Neural cell (in vitro differentiated cells): ENCODE measurements at regions not wholly inside any gene's neighbourhood (a gene's known extent, or its start where the extent isn't known, plus 50 kb on each side); places are given as distances from the start of the nearest gene placed in this dataset.

Experiments used
- H2AFZ ChIP-seq: fragments of 200-600, 300-800 bp; sonication (generic), shearing (Covaris generic); 2 replicates; pipeline ENCODE4 v1.6.0; 2014; ENCODE audit warnings: low read depth, mild to moderate bottlenecking, antibody characterized with exemption, low read length, moderate library complexity
- H3F3A ChIP-seq: fragments of 200-600 bp; shearing (Covaris generic); 2 replicates; pipeline ENCODE4 v1.6.1; 2016; ENCODE audit warnings: mild to moderate bottlenecking, moderate library complexity, mixed read lengths, antibody characterized with exemption, low read length; ENCODE audit not compliant: insufficient read depth, poor library complexity, severe bottlenecking
- H3K27ac ChIP-seq: fragments of 200-600, 300-800 bp; sonication (generic), shearing (Covaris generic); 2 replicates; pipeline ENCODE4 v1.5.1; 2014; ENCODE audit warnings: mild to moderate bottlenecking, low read length, moderate library complexity
- H3K27me3 ChIP-seq: fragments of 300-800, 200-600 bp; sonication (generic), shearing (Covaris generic); 2 replicates; pipeline ENCODE4 v1.6.0; 2014; ENCODE audit warnings: mild to moderate bottlenecking, low read depth, low read length, moderate library complexity; ENCODE audit not compliant: insufficient read depth
- H3K36me3 ChIP-seq: fragments of 300-800, 200-600 bp; sonication (generic), shearing (Covaris generic); 2 replicates; pipeline ENCODE4 v1.5.1; 2014; ENCODE audit warnings: mild to moderate bottlenecking, antibody characterized with exemption, low read length, moderate library complexity; ENCODE audit not compliant: insufficient read depth
- H3K4me2 ChIP-seq: fragments of 300-800, 200-600 bp; sonication (generic), shearing (Covaris generic); 2 replicates; pipeline ENCODE4 v1.6.0; 2014; ENCODE audit warnings: mild to moderate bottlenecking, low read length
- H3K4me3 ChIP-seq: fragments of 300-800, 200-600 bp; sonication (generic), shearing (Covaris generic); 2 replicates; pipeline ENCODE4 v1.5.1; 2014; ENCODE audit warnings: mild to moderate bottlenecking, low read length, moderate library complexity
- H3K79me2 ChIP-seq: fragments of 200-600 bp; shearing (Covaris generic); replicated peaks from 2 replicates; pipeline ENCODE4 v1.6.0; 2014; ENCODE audit warnings: mild to moderate bottlenecking, low read length, moderate library complexity; ENCODE audit not compliant: insufficient read depth
- H3K9ac ChIP-seq: fragments of 300-800, 200-600 bp; sonication (generic), shearing (Covaris generic); 2 replicates; pipeline ENCODE4 v1.6.1; 2016; ENCODE audit warnings: mild to moderate bottlenecking, low read length, mixed read lengths
- H3K9me2 ChIP-seq: fragments of 200-600 bp; shearing (Covaris generic); 2 replicates; pipeline ENCODE4 v1.6.1; 2016; ENCODE audit warnings: mild to moderate bottlenecking, low read length, mixed read lengths; ENCODE audit not compliant: insufficient read depth
- H3K9me3 ChIP-seq: fragments of 200-600, 300-800 bp; sonication (generic), shearing (Covaris generic); 2 replicates; pipeline ENCODE4 v1.6.1; 2016; ENCODE audit warnings: mild to moderate bottlenecking, mixed run types, low read length, moderate library complexity, mixed read lengths
- H4K20me1 ChIP-seq: fragments of 200-600 bp; shearing (Covaris generic); 2 replicates; pipeline ENCODE4 v1.6.1; 2016; ENCODE audit warnings: mild to moderate bottlenecking, mixed run types; ENCODE audit not compliant: insufficient read depth
- EP300 ChIP-seq: fragments of 450-650 bp; conservative IDR thresholded peaks from 2 replicates; pipeline ENCODE4 v1.6.1; 2014; ENCODE audit warnings: antibody characterized with exemption, mild to moderate bottlenecking, moderate library complexity; ENCODE audit not compliant: poor library complexity, severe bottlenecking
- EZH2 ChIP-seq: fragments of 200-600, 300-800 bp; shearing (Covaris generic), sonication (generic); IDR thresholded peaks from 2 replicates; pipeline ENCODE4 v1.6.1; 2014; ENCODE audit warnings: antibody characterized with exemption, low read length, borderline replicate concordance, mild to moderate bottlenecking; ENCODE audit not compliant: insufficient read depth, poor library complexity, severe bottlenecking
- MXI1 ChIP-seq: fragments of 450-650 bp; conservative IDR thresholded peaks from 2 replicates; pipeline ENCODE4 v1.6.1; 2014; ENCODE audit warnings: antibody characterized with exemption, mild to moderate bottlenecking; ENCODE audit not compliant: poor library complexity, severe bottlenecking
- POLR2AphosphoS5 ChIP-seq: IDR thresholded peaks from 2 replicates; pipeline ENCODE4 v1.6.1; 2012
- RAD21 ChIP-seq: fragments of 450-650 bp; conservative IDR thresholded peaks from 2 replicates; pipeline ENCODE4 v1.6.1; 2014; ENCODE audit warnings: antibody characterized with exemption, mild to moderate bottlenecking, moderate library complexity
- SMC3 ChIP-seq: fragments of 450-650 bp; conservative IDR thresholded peaks from 2 replicates; pipeline ENCODE4 v1.6.1; 2014; ENCODE audit warnings: antibody characterized with exemption, mild to moderate bottlenecking, moderate library complexity; ENCODE audit not compliant: poor library complexity
- TAF1 ChIP-seq: IDR thresholded peaks from 2 replicates; pipeline ENCODE4 v1.6.1; 2012; ENCODE audit warnings: low read depth
- TF ChIP-seq, protein P1 (sequence below): fragments of 450-650 bp; IDR thresholded peaks from 2 replicates; pipeline ENCODE4 v1.5.1; 2014; ENCODE audit warnings: antibody characterized with exemption, mild to moderate bottlenecking, moderate library complexity; ENCODE audit not compliant: poor library complexity, severe bottlenecking
- TF ChIP-seq, protein P2 (sequence below): IDR thresholded peaks from 2 replicates; pipeline ENCODE4 v1.6.1; 2012; ENCODE audit warnings: borderline replicate concordance

DNA sequence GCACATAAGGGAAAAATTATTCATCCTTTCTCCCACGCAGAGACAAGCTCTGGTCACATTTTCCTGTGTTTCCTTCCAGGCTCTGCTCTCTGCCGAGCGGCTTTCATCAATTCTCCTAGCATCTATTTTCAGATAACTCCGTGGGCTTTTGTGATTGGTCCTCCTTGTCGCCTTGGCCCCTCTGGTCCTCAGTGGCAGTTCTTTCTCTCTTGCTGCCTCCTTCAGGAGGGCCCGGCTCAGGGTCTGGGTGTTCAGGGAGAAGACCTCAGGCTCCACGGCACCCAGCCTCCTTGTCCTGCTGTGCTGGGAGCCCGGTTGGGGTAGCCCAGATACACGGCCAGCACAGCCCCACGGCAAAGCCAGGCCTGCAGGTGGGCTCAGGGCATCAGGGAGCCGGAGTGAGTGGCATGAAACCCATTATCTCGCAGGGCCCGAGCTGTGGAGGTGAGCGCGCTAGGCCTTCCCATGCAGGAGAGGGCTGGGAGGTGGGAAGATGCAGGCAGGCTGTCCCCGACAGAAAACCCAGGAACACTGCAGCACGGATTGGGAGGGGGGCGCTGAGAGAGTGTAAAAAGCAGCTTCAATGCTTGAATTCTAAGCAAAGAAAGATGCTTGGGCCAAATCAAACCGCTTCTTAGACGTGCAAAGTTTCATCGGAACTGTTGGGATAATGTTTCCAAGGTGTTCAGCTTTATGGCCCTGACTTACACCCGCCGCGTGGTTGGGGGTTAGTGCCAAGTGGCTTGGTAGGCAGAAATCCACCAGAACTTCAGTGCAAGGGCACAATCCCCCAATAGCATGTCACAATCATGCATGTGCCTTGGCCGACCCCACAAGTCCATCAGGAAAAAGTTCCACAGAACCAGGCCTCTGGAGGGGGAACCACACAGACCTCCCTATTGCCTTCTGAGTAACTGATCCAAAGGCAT is 81.9 kb upstream of the WNT7B start:
- no peak for TF ChIP-seq EP300
- TF ChIP-seq POLR2AphosphoS5, result no peak
- no peak for TF ChIP-seq RAD21
- TF ChIP-seq MXI1, result no peak
- TF ChIP-seq SMC3, result no peak
- TF ChIP-seq, protein P1, sequence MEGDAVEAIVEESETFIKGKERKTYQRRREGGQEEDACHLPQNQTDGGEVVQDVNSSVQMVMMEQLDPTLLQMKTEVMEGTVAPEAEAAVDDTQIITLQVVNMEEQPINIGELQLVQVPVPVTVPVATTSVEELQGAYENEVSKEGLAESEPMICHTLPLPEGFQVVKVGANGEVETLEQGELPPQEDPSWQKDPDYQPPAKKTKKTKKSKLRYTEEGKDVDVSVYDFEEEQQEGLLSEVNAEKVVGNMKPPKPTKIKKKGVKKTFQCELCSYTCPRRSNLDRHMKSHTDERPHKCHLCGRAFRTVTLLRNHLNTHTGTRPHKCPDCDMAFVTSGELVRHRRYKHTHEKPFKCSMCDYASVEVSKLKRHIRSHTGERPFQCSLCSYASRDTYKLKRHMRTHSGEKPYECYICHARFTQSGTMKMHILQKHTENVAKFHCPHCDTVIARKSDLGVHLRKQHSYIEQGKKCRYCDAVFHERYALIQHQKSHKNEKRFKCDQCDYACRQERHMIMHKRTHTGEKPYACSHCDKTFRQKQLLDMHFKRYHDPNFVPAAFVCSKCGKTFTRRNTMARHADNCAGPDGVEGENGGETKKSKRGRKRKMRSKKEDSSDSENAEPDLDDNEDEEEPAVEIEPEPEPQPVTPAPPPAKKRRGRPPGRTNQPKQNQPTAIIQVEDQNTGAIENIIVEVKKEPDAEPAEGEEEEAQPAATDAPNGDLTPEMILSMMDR, result no peak
- TF ChIP-seq, protein P2, sequence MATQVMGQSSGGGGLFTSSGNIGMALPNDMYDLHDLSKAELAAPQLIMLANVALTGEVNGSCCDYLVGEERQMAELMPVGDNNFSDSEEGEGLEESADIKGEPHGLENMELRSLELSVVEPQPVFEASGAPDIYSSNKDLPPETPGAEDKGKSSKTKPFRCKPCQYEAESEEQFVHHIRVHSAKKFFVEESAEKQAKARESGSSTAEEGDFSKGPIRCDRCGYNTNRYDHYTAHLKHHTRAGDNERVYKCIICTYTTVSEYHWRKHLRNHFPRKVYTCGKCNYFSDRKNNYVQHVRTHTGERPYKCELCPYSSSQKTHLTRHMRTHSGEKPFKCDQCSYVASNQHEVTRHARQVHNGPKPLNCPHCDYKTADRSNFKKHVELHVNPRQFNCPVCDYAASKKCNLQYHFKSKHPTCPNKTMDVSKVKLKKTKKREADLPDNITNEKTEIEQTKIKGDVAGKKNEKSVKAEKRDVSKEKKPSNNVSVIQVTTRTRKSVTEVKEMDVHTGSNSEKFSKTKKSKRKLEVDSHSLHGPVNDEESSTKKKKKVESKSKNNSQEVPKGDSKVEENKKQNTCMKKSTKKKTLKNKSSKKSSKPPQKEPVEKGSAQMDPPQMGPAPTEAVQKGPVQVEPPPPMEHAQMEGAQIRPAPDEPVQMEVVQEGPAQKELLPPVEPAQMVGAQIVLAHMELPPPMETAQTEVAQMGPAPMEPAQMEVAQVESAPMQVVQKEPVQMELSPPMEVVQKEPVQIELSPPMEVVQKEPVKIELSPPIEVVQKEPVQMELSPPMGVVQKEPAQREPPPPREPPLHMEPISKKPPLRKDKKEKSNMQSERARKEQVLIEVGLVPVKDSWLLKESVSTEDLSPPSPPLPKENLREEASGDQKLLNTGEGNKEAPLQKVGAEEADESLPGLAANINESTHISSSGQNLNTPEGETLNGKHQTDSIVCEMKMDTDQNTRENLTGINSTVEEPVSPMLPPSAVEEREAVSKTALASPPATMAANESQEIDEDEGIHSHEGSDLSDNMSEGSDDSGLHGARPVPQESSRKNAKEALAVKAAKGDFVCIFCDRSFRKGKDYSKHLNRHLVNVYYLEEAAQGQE, result no peak
- no peak for TF ChIP-seq TAF1
- TF ChIP-seq EZH2, result no peak
- Histone ChIP-seq H3K4me3 (no peak overlapping the region), H3K4me2 (no peak overlapping the region), H3K36me3 (no peaks in the 10 kb centered on the region), H3K9me2 (no peaks in the 10 kb centered on the region), H3K79me2 (no peaks in the 10 kb centered on the region), H3F3A (no peaks in the 10 kb centered on the region), H3K27me3 (peaks cover 94% of the 10 kb centered on the region), H4K20me1 (no peaks in the 10 kb centered on the region), H3K9ac (no peak overlapping the region), H3K9me3 (no peaks in the 10 kb centered on the region), H2AFZ (no peak overlapping the region), H3K27ac (no peak overlapping the region)

DNA sequence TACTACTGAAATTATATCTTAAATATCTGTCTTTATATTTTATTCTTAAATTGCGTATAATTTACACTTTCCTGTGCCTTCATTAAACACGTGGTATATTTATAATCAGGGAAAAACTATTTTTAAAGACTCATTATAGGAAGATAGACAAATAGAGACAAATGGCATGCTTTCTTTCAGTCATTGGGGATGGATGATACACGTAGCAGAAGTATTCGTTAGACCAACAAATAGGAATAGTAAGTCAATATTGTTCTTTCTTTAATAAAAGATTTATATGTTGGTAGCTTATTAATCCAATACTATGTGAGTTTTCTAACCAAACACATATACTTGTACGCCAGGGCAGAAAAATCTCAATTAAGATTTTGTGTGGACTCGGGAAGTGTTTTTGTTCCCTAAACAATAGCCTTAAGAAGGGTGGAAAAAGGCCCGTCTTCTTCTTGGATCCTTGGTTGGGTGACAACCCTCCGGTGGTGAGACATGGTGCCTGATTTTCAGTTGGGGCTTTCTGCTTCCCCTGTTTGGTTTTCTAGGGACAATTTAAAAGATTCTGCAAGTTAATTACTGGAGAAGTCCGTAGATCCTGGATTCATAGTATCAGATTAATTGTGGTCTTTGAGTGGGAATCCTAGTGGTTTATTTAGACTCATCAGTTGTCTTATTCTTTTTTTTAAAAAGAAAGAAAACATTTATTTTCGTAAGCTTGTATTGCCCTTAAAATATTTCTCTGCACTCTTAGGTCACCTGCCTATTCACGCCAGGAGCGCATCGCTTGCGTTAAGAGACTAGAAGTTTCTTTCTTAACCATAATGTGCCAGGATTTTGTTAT is 83.5 kb upstream of the WNT7B start:
- no peaks in the 10 kb centered on the region for H3K9me2 ChIP-seq
- TF ChIP-seq EP300, result no peak
- TF ChIP-seq TAF1, result no peak
- TF ChIP-seq POLR2AphosphoS5, result peak; percentile 70
- TF ChIP-seq, protein P1, result no peak
- no peak for TF ChIP-seq RAD21
- TF ChIP-seq MXI1, result no peak
- no peak for TF ChIP-seq SMC3
- TF ChIP-seq, protein P2, result no peak
- peak; percentile 40 for TF ChIP-seq EZH2
- no peak overlapping the region for H2AFZ ChIP-seq
- no peaks in the 10 kb centered on the region for H3K9me3 ChIP-seq
- H3K4me3 ChIP-seq, result no peak overlapping the region
- H3K27ac ChIP-seq, result no peak overlapping the region
- no peaks in the 10 kb centered on the region for H3F3A ChIP-seq
- H3K36me3 ChIP-seq, result no peaks in the 10 kb centered on the region
- H4K20me1 ChIP-seq, result no peaks in the 10 kb centered on the region
- no peak overlapping the region for H3K4me2 ChIP-seq
- peaks cover 100% of the 10 kb centered on the region for H3K27me3 ChIP-seq
- H3K79me2 ChIP-seq, result no peaks in the 10 kb centered on the region
- no peak overlapping the region for H3K9ac ChIP-seq
